Progenitor cell of endocrine pancreas (in vitro differentiated cells): ENCODE measurements at regions not wholly inside any gene's neighbourhood (a gene's known extent, or its start where the extent isn't known, plus 50 kb on each side); places are given as distances from the start of the nearest gene placed in this dataset.

Experiments
- DNase-seq: peaks from one replicate; pipeline ENCODE4 v3.0.0; 2021; ENCODE audit warnings: low spot score; ENCODE audit not compliant: unreplicated experiment
- H3K27ac Mint-ChIP-seq: 2 replicates; pipeline ENCODE4 v1.8.0; 2021; ENCODE audit warnings: mild to moderate bottlenecking, moderate library complexity, mixed read lengths
- H3K27me3 Mint-ChIP-seq: 2 replicates; pipeline ENCODE4 v1.8.0; 2021; ENCODE audit warnings: mixed read lengths
- H3K36me3 Mint-ChIP-seq: 2 replicates; pipeline ENCODE4 v1.8.0; 2022; ENCODE audit warnings: mixed read lengths; ENCODE audit not compliant: insufficient read depth
- H3K4me1 Mint-ChIP-seq: 2 replicates; pipeline ENCODE4 v1.8.0; 2021; ENCODE audit warnings: low read depth, mixed read lengths
- H3K4me3 Mint-ChIP-seq: 2 replicates; pipeline ENCODE4 v1.8.0; 2021; ENCODE audit warnings: low read depth, mild to moderate bottlenecking, moderate library complexity, mixed read lengths
- H3K9me3 Mint-ChIP-seq: 2 replicates; pipeline ENCODE4 v1.8.0; 2021; ENCODE audit warnings: low read depth, mixed read lengths
- CTCF ChIP-seq: fragments of 200-600 bp; sonication (generic); IDR thresholded peaks from one replicate; pipeline ENCODE4 v1.5.0; 2021; ENCODE audit warnings: antibody characterized with exemption, mild to moderate bottlenecking; ENCODE audit not compliant: unreplicated experiment

GRCh38 chr22:34946339-34946985, 119.5 kb upstream of the ISX start:
- no peak for TF ChIP-seq CTCF
- DNase-seq = no peak
- peaks cover 4% of the 10 kb centered on the region for H3K27me3 Mint-ChIP-seq

GRCh38 chr22:34950489-34950888, 115.5 kb upstream of the ISX start:
- H3K4me3 Mint-ChIP-seq = no peak overlapping the region
- no peak for TF ChIP-seq CTCF
- no peak for DNase-seq
- no peaks in the 10 kb centered on the region for H3K36me3 Mint-ChIP-seq
- H3K27ac Mint-ChIP-seq = no peak overlapping the region
- H3K27me3 Mint-ChIP-seq = peaks cover 7% of the 10 kb centered on the region
- no peaks in the 10 kb centered on the region for H3K4me1 Mint-ChIP-seq
- H3K9me3 Mint-ChIP-seq = no peaks in the 10 kb centered on the region

More at GRCh38 chr22:34946339-34946985, 119.5 kb upstream of the ISX start:
- Mint-ChIP-seq H3K27ac (no peak overlapping the region), H3K9me3 (no peaks in the 10 kb centered on the region), H3K36me3 (no peaks in the 10 kb centered on the region), H3K4me3 (no peak overlapping the region), H3K4me1 (no peaks in the 10 kb centered on the region)

GRCh38 chr22:34951212-34951611, 114.7 kb upstream of the ISX start:
- H3K9me3 Mint-ChIP-seq = no peaks in the 10 kb centered on the region
- H3K36me3 Mint-ChIP-seq = no peaks in the 10 kb centered on the region
- no peak overlapping the region for H3K4me3 Mint-ChIP-seq
- H3K4me1 Mint-ChIP-seq = no peaks in the 10 kb centered on the region
- TF ChIP-seq CTCF = no peak
- H3K27ac Mint-ChIP-seq = no peak overlapping the region
- DNase-seq = no peak
- H3K27me3 Mint-ChIP-seq = peaks cover 7% of the 10 kb centered on the region

DNA sequence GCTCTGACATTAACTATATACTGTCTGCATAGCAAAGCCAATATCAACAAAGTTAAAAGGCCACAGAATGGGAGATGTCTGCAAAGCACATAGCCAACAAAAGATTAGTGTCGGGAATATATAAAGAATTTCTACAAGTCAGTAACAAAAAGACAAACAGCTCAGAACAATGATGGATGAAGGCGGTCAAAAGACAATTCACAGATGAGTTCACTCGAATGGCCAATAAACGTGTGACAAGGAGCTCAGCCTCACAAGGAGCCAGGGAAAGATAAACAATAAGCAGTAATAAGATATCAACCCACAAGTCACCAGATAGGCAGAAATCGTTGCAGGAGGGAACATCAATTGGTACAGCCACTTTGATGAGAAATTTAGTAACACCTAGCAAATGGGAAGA, 106.0 kb upstream of the ISX start:
- H3K4me1 Mint-ChIP-seq = peaks cover 4% of the 10 kb centered on the region
- no peaks in the 10 kb centered on the region for H3K36me3 Mint-ChIP-seq
- no peak overlapping the region for H3K27ac Mint-ChIP-seq
- no peak for TF ChIP-seq CTCF
- no peaks in the 10 kb centered on the region for H3K9me3 Mint-ChIP-seq
- H3K4me3 Mint-ChIP-seq = no peak overlapping the region
- no peaks in the 10 kb centered on the region for H3K27me3 Mint-ChIP-seq
- no peak for DNase-seq

- H3K27ac Mint-ChIP-seq = no peak overlapping the region
- peaks cover 4% of the 10 kb centered on the region for H3K4me1 Mint-ChIP-seq
- DNase-seq = no peak
- no peaks in the 10 kb centered on the region for H3K27me3 Mint-ChIP-seq
- H3K9me3 Mint-ChIP-seq = no peaks in the 10 kb centered on the region
- TF ChIP-seq CTCF = no peak
- H3K4me3 Mint-ChIP-seq = no peak overlapping the region
- no peaks in the 10 kb centered on the region for H3K36me3 Mint-ChIP-seq
These were observed 98.9 kb upstream of the ISX start for GRCh38 chr22:34966980-34967565.
